HG03103 (cell line): ENCODE measurements at regions not wholly inside any gene's neighbourhood (a gene's known extent, or its start where the extent isn't known, plus 50 kb on each side); places are given as distances from the start of the nearest gene placed in this dataset.

Experiments used
- ATAC-seq: cut with Tn5 transposase; IDR thresholded peaks from one replicate; pipeline ENCODE4 v1.9.1; 2021; ENCODE audit warnings: low read depth; ENCODE audit not compliant: unreplicated experiment

DNA sequence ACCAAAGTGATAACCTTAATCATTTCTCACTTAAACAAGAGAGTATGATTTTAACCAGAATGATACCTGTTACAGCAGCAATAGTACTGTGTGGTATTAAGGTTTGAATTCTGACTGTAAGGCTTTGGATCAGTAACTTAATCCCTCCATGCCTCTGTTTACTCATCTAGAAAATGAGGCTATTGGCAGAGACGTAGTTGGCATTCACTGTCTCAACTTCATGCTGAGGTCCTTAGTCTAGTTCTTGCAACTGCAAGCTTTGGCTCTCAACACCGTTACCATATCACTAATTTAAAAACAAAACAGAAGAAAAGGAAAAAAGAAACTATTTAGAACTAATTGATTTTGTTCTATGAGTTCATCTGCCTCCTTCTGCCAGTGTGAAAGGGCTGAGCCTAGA is 875.4 kb downstream of the MCTP2 start:
- no peak for ATAC-seq

DNA sequence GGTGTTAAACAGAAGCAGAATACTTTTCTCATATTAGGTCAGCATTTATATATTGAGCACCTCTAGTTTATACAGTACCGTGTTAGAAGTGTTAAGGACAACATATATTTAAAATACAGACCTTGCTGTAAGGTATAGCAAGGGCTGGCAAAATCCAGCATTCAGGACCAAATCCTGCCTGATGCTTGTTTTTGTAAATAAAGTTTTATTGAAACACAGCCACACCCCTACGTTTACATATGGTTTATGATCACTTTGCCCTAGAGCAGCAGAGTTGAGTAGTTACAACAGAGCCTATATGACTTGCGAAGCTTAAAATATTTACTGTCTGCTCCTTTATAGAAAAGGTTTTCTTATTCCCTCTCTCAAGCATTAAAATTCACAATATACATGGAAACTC is 877.3 kb downstream of the MCTP2 start:
- no peak for ATAC-seq

DNA sequence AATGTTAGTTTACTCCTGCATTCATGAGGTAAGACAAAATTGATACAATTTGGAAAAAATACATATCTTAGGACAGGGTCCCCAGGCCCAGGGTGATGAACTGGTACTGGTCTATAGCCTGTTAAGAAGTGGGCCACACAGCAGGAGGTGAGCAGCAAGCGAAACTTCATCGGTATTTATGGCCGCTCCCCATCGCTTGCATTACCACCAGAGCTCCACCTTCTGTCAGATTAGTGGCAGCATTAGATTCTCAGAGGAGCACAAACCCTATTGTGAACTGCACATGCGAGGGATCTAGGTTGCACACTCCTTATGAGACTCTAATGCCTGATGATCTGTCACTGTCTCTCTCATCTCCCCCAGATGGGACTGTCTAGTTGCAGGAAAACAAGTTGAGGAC is 880.6 kb downstream of the MCTP2 start:
- no peak for ATAC-seq

DNA sequence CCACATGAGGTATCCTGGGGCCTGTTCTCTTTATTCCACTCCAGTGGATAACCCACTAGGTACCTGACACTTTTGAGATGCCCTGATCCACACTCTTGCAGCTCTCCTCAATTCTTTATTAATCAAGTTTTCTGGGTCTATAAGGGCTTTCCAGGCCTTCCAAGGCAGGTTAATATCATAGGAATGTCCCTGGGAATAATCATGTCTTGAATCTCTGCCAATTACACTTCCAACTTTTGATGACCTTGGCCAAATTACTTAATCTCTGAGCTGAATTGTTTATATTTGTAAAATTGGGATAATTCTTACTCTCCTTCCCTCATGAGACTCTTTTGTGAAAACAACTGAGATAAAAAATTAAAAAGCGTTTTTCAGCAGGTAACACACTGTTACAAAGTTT is 881.7 kb downstream of the MCTP2 start:
- no peak for ATAC-seq

DNA sequence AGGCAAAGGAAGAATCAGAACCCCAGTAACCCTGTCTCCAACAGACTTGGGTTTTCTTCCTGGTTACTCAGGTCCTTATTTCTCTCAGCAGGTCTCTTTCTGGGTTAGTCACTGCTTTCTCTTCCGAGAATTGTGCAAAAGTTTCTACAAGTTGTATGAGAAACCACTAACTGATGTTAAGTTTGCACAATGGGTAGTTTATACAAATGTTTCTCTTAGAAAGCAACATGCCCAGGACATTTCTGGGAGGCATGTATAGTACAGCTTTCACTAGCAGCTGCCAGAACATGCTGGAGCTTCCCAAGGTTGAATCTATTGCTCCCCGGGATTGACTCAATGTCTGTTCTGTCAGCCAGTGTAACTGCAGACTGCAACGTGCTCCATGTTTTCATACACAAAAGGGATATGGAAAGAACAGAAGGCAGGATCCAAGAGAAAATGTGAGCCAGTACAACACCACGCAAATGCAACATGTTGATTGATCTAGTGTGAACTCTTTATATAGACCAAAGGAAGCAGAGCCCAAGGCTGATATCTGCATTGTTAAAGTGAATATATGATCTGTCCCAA is 887.8 kb downstream of the MCTP2 start:
- ATAC-seq, result no peak

DNA sequence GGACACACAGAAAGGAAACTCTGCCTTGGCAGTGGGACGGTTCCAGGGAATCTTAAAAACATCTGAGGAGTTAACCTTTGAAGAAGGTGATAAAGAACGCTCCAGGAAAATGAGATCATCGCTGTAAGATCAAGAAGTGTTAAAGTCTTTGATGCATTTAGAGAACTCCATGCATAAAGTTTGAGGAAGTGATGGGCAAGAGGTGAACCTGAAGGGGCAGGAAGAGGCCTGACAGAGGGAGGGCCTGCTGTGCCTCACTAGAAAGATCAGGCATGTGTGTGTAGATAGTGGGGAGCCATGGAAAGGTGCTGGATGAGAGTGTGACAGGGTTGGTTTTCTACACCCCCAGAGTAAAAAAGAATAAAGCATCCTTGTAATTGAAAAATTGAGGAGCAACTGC is 889.2 kb downstream of the MCTP2 start:
- ATAC-seq, result no peak

DNA sequence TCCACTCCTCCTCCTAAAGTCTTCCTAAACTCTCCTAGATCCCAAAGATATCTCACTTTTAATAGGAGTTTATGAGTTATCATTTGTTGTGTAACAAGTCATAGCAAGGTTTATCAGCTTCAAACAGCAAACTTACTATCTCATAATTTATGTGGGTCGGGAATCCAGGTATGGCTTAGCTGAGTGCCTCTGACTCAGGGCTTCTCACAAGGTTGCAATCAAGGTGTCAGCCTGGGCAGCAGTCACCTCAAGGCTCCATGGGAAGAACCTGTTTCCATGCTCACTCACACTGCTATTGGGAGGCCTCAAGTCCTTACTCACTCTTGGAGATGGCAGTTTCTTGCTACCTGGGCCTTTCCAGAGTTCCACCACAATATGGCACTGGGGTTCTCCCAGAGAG is 889.8 kb downstream of the MCTP2 start:
- no peak for ATAC-seq

DNA sequence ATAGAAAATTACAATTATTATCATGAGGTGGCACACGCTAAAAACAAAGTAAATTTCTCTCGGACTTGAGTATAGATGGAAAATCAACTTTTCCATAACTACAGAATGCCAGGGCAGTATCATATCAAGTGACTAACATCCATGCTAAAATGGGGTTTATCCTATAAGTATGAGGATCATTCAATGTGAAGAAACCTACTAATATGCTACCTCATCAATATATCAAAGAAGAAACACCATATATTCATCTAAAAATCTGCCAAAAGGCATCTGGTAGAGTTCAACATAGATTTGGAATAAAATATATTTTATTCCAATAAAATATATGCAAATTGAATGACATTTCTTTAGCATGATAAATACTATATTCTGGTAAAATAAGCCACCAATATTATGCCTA is 894.4 kb downstream of the MCTP2 start:
- no peak for ATAC-seq

DNA sequence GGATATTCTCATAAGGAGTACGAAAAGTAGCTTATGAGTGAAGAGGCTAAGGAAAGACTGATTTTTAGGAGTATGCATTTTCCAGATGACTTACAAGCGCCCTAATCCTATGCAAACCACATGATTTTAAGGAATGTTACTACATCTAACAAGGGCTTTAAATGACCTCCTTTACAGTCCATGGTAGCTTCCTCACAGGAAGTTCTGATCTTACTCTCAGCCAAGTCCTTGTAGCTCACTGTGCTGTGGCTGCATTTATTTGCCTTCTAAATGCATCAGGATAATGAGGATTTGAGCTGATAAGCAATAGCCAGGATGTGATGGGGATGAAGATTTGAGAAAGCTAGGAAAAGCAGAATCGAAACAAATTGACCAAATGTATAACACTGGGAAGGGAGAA is 896.0 kb downstream of the MCTP2 start:
- no peak for ATAC-seq

DNA sequence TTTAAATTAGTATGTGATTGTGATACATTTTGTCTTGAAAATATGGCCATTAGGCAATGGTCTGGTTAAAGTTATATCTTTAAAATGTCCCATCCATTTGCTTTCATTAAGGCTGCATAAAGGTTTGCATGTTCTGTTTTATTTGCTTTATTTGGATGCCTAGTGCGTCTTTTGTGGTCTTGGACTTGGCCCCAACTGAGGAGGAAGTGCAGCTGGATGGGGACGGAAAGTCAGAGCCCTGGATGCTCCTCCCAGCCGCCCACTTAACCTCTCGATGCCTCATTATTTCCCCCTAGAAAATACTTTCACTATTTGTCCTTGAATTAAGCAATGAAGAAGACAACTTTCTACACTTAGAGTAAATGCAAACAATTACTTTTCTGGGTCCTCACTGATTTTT is 898.2 kb downstream of the MCTP2 start:
- no peak for ATAC-seq

DNA sequence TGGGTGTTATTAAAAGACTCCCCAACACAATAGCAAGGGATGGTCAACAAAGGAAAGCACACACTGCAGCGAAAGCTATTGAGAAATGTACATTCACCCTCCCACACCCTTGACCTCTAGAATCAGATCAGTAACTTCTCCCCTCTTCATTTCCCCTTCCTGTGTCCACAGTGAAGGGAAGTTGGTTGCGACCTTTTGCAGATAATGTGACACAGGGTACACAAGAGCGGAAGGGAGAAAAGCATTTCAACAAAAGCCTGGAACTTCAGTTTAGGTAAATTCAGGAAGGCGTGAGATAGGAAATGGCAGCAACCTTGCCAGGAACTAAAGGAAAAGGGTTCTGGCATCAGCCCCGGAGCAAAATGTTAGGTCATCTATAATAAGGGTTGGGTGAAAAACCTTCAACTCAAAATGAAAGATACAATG is 899.8 kb downstream of the MCTP2 start:
- no peak for ATAC-seq

DNA sequence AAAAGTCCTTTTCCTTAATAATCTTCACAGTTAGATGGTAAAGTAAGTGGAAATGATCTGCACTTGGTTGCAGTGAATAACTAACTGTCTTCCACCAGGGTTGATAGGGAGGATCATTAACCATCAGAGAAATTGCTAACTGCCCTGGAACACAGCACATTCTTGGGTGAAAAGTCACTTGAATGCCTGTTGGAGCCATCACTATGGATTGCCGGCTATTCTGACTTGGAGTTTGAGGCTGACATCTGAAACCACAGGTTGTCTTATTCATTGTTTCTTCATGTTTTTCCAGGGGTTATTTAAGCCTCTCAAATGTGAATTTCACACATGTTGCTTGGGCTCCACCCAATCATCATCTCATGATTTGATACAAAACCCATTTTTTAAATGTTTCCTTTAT is 901.4 kb downstream of the MCTP2 start:
- no peak for ATAC-seq

DNA sequence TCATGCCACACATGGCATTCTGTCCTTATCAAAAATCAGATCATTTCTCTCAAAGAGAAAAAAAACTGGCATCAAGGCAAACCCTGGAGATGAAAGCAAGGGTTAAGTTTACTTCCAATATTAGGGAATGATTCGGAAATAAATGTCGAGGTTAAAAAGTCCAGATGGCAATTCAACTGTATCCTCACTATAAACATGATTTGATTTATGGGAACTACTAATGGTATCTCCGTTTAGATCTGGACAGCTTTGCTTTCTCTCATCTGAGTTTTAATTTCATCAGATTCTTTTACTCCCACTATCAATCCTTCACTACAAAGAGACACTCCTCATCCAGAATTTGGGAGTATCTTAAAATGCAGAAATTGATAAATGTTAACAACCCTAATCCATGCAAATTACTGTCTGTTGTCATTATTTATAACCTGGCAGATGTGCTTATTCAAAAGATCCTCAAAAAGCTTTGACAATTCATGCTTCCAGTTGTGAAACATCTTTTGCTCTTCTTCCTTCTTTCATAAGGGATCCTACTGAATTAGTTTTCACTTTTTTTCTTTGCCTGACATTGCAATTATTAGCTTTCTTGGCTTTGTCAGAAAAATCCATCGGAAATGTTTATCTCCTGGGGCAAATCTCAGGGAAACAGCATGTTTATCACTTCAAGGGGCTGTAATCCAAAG is 903.2 kb downstream of the MCTP2 start:
- ATAC-seq, result no peak

DNA sequence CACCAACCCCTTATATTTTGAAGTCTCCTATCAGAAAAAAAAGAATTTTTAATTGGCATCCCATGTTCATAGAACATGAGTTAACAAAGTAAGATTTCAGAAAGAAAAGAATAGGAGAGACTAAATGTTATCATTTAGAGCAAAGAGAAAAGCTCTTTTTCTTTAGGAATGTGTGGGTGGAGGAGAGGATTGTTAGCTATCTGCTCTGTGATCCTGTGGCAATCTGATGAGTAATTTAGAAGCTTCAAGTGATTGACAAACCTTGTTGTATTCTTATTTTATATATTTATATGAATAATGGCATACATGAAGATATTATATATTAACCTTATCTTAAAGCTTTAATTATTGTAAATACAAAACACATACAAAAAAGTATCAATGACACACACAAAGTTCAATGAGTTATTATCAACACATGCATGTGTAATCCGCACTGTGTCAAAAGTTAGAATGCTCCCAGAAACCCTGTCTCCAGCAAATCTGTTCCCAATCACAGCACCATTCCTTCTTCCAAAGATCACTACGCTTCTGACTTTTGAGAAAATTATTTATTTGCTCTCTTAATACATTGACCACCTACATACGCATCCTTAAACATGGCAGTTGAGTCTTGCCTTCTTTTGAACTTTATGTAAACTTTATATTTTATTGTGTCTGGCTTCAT is 907.4 kb downstream of the MCTP2 start:
- no peak for ATAC-seq

DNA sequence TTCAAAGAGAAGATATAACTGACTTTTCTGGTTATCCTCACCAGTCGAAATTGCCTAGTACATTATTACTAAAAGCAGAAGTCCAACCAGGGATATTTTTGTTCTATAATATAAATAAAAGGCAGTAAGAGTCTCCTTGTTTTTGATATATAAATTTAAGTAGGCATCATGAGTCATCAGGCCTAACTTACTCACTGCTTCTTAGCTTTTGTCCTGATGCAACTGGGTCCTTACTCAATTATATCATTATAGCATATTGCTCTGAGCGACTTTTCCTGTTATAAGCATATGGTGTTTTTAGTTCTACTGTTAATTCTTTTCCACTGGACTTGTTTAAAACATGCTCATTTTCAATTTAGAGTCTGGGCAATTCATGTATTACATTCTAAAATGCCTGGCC is 910.1 kb downstream of the MCTP2 start:
- no peak for ATAC-seq

DNA sequence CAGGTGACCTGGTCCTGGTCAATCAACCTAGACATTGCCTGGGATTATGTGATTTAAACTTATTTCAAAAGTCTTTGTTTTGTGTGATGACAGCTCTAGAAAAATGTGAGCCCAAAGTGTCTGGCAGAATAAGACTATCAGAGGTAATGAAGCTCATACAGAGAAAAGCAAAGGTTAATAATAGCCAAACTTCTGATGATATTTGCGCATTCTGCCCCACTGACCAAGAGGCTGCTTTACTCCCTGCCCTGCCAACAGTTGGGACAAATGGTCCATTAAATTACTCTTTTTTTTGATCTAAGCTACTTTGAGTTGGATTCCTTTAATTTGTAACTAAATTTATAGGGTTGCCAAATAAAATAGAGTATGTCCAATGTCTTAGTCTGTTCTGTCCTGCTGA is 911.2 kb downstream of the MCTP2 start:
- ATAC-seq, result no peak

DNA sequence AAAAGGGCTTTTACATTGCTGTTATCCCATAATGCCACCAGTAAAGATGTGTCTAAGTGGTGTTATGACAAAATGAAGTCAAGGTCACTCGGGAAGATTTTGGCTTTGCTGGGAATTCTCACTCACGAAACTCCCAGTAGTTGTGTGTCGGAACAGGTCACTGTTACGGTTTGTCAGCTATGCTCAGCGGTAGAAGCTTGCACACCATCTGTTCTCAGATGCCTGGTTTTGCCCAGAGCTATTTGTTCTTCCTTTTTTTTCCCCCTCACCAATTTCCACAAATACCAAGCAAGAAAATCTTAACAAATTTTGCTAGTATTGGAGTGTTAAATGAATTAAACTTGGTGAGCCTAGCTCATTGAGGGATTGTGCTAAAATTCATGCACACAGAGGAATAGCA is 915.1 kb downstream of the MCTP2 start:
- ATAC-seq, result no peak

DNA sequence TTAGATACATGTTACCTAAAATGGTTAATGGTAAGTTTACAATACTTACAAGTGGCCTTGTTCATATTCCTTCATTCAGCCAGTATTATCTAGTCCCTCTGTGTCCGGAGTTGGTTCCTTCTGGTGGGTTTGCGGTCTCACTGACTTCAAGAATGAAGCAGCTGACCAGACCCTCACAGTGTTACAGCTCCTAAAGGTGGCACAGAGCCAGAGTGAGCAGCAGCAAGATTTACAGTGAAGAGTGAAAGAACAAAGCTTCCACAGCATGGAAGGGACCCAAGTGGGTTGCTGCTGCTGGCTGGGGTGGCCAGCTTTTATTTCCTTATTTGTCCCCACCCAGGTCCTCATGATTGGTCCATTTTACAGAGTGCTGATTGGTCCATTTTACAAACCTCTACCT is 916.8 kb downstream of the MCTP2 start:
- no peak for ATAC-seq

DNA sequence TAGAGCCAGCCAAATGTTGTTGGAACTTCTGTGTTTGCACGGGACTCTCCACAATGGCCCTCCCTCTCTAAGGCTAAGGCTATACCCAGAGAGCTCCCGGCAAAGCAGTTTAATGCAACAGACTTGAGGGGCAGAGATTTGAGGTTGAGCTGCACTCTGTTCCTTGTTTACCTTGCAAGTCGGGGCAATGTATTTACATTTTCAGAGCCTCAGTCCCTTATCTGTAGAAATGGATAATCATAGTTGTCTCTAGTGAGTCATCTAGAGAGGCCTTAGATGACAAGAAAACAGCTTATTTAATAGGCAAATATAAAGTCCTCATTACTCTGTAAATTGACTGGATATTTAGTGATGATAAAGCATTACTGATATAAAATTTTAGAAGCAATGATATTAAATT is 917.7 kb downstream of the MCTP2 start:
- no peak for ATAC-seq

DNA sequence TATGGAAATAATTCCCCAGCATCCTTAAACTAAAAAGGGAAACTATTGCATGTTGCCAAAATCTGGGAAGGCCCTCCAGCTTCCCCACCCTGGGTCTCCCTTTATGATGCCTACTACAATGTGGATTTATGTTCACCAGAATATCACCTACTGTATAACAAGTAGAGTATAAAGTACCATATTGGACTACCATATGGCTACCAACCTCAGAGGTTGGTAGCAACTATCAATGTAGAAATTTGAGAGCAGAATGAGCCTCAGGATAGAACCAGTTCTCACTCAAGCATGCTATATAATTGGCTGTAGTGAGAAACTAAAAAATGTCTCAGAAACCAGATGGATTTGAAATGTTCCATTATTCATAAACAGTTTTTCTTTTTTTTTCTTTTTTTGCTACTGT is 918.4 kb downstream of the MCTP2 start:
- no peak for ATAC-seq

DNA sequence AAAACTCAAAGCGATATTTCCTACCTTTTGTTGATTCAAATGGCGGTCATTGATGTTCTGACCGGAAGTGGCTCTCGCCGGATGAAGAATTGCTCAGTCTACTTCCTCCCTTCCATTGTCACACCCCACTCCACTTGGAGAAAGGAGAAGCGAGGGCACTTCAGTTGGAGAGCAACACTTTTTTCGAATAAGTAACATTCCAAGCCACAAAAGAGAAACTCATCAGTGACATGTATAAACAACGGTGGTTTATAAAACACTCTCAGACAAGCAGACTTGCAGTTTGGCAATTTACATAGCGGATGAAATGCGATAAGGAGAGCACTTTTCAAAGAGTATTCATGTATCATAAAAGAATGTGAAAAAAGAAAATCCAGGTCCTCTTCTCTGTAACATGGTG is 919.1 kb downstream of the MCTP2 start:
- no peak for ATAC-seq

DNA sequence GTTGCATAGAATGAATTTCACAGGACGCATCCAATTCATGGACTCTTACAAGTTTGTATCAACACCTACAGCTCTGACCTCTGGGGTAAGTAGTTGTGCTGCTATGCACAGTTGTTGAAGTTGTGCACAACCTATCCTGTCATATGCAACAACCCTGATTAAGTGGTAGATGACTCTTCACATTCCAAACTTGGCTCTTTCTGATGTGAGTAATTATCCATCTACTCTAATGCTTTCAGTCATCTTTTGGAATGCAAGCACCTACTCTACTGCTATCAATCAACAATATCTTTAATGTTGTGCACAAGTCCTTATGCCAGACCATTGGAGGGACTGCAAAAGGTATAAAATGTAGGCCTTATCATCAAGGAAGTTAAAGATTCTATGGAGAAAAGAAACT is 921.4 kb downstream of the MCTP2 start:
- no peak for ATAC-seq
